ENCODE measurements at regions not wholly inside any gene's neighbourhood (a gene's known extent, or its start where the extent isn't known, plus 50 kb on each side); places are given as distances from the start of the nearest gene placed in this dataset.

DNA sequence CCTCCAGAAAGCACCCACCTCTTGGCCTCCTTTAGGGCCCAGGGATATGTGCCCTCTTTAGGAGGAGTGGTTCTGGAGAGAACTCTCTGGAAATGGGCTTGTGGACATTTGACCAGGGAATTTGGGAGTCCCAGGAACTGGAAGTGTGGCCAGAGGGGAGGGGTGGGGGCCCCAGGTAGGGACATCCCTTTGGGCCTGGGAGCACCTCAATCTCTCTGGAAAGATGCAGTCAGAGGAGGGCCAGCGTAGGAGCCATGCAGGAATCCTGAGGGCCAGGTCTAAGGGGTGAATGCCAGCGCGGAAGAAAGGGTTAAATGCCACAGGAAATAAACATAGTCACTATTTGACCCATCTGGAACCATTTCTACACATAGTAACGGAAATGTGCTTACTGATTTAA, 50.3 kb upstream of the ITGA11 start:
- Histone ChIP-seq H3K9me3 (ENCODE audit: control insufficient read depth in 1 of 2, low read length in 2 of 2) (no peaks in the 10 kb centered on the region), H3K9ac (ENCODE audit: low read depth in 1 of 2, low read length in 2 of 2) (no peak overlapping the region), H3K36me3 (ENCODE audit: control insufficient read depth in 1 of 2, insufficient read depth in 2 of 2, low read length in 2 of 2) (no peaks in the 10 kb centered on the region), H3K4me3 (ENCODE audit: low read depth in 1 of 2, low read length in 2 of 2) (no peak overlapping the region), H3K27me3 (ENCODE audit: control insufficient read depth in 1 of 2, insufficient read depth in 2 of 2, low read length in 2 of 2) (no peaks in the 10 kb centered on the region), H3K27ac (ENCODE audit: low read depth, low read length) (no peak overlapping the region), H3K4me1 (ENCODE audit: control insufficient read depth in 1 of 2, insufficient read depth in 2 of 2, low read length in 2 of 2) (peaks cover 3 to 9% of the 10 kb centered on the region in 2 donors)

DNA sequence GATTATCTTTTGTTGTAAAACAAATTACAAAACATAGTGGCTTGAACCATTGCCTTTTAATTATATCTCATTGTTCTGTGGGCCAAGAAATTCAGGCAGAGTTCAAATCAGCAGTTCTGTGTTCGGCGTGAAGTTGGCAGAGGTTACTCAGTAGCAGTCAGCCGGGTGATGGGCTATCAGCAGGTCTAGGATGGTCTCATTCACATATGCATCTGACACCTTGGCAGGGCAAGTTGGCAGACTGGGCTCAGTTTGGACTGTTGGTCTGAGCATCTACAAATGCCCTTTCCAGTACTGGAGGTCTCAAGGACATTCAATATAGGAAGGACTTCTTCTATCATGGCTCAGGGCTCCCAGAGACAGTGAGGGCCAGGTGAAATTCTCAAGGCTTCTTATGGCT, 51.2 kb upstream of the ITGA11 start:
- no peak overlapping the region for H3K9ac ChIP-seq (ENCODE audit: low read depth in 1 of 2, low read length in 2 of 2)
- no peaks in the 10 kb centered on the region for H3K9me3 ChIP-seq (ENCODE audit: control insufficient read depth in 1 of 2, low read length in 2 of 2)
- peaks cover 3 to 9% of the 10 kb centered on the region in 2 donors for H3K4me1 ChIP-seq (ENCODE audit: control insufficient read depth in 1 of 2, insufficient read depth in 2 of 2, low read length in 2 of 2)
- H3K36me3 ChIP-seq (ENCODE audit: control insufficient read depth in 1 of 2, insufficient read depth in 2 of 2, low read length in 2 of 2): no peaks in the 10 kb centered on the region
- H3K27me3 ChIP-seq (ENCODE audit: control insufficient read depth in 1 of 2, insufficient read depth in 2 of 2, low read length in 2 of 2): no peaks in the 10 kb centered on the region
- H3K4me3 ChIP-seq (ENCODE audit: low read depth in 1 of 2, low read length in 2 of 2): no peak overlapping the region
- H3K27ac ChIP-seq (ENCODE audit: low read depth, low read length): no peak overlapping the region

DNA sequence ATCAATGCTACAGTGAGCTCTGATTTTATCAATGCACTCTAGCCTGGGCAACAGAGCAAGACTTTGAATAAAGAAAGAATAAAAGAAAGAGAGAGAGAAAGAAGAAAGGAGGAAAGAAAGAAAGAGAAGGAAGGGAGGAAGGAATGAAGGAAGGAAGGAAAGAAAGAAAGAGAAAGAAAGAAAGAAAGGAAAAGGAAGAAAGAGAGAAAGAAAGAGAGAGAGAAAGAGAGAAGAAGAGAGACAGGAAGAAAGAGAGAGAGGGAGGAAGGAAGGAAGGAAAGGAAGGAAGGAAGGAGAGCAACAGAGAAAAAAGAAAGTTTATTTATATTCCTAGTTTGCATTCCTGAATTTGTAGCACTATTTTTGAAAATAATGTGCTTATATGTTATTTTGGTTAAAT, 52.3 kb upstream of the ITGA11 start:
- Histone ChIP-seq H3K4me3 (ENCODE audit: low read depth in 1 of 2, low read length in 2 of 2) (no peak overlapping the region), H3K27me3 (ENCODE audit: control insufficient read depth in 1 of 2, insufficient read depth in 2 of 2, low read length in 2 of 2) (no peaks in the 10 kb centered on the region), H3K27ac (ENCODE audit: low read depth, low read length) (no peak overlapping the region)

DNA sequence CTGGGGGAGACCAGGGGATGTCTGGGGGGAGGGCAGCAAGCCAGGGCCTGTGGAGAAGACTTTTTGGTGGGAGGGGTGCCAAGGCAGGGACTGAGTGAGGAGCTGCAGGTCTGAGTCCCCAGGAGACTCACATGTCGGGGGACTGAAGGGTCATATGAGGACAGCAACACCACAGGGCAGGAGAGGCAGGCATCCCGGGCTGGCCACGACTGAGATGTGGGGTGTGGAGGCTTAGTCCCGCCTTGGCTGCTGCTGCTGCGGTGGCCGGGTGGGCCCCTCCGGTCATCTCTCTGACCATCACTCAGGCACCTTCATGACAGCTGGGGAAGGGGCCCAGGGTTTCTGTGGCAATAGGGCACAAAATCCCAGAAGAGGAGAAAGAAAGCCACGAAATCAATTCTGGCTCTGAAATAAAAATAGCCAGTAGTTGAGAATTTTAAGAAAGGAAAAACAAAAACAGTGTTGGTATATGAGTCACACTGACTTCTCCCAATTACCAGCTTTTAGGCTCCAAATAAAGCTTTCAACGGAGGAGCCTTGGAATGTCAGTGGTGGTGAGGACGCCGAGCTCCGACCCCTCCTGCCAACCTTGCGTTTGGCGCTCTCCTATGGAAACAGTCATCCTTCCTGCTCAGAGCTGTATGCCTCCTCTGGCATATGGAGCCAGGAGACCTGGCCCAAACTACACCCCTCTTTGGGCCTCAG, 52.9 kb upstream of the ITGA11 start:
- Histone ChIP-seq H3K27ac (ENCODE audit: low read depth, low read length) (no peak overlapping the region), H3K4me1 (ENCODE audit: control insufficient read depth in 1 of 2, insufficient read depth in 2 of 2, low read length in 2 of 2) (peaks cover 3 to 9% of the 10 kb centered on the region in 2 donors), H3K4me3 (ENCODE audit: low read depth in 1 of 2, low read length in 2 of 2) (no peak overlapping the region), H3K36me3 (ENCODE audit: control insufficient read depth in 1 of 2, insufficient read depth in 2 of 2, low read length in 2 of 2) (no peaks in the 10 kb centered on the region), H3K27me3 (ENCODE audit: control insufficient read depth in 1 of 2, insufficient read depth in 2 of 2, low read length in 2 of 2) (no peaks in the 10 kb centered on the region), H3K9me3 (ENCODE audit: control insufficient read depth in 1 of 2, low read length in 2 of 2) (no peaks in the 10 kb centered on the region), H3K9ac (ENCODE audit: low read depth in 1 of 2, low read length in 2 of 2) (no peak overlapping the region)

More for the DNA sequence above, 52.3 kb upstream of the ITGA11 start:
- H3K36me3 ChIP-seq (ENCODE audit: control insufficient read depth in 1 of 2, insufficient read depth in 2 of 2, low read length in 2 of 2): no peaks in the 10 kb centered on the region
- no peak overlapping the region for H3K9ac ChIP-seq (ENCODE audit: low read depth in 1 of 2, low read length in 2 of 2)
- H3K4me1 ChIP-seq (ENCODE audit: control insufficient read depth in 1 of 2, insufficient read depth in 2 of 2, low read length in 2 of 2): peaks cover 3 to 9% of the 10 kb centered on the region in 2 donors
- H3K9me3 ChIP-seq (ENCODE audit: control insufficient read depth in 1 of 2, low read length in 2 of 2): no peaks in the 10 kb centered on the region

DNA sequence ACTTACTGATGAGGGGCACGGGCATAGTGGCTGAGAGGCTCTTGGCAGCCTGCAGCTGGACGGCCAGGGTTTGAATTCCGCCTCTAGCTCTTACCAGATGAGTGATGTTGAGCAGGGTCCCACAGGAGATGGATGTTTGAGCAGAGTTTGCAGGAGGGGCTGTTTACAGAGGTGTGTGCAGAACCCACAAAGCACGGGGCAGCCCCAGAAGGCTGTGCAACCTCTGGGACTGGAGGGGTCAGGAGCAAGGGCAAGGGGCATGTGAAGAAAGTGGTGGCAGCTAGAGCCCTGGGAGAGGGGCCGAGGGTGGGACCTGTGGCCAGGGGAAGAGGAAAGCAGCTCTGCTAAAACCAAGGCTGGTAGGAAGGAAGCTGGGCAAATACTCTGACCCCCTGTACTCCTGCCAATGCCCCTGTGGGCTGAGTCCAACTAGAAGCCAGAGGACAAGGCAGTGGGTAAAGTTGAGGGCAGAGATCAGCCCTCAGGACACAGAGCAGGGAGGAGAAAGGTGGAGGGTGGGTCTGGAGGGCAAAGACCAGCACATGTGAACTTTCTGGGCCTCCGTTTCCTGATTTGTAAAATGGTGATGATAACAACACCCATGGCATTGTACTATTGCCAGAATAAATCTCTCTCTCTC, 53.9 kb upstream of the ITGA11 start:
- H3K27ac ChIP-seq (ENCODE audit: low read depth, low read length): no peak overlapping the region
- no peaks in the 10 kb centered on the region for H3K27me3 ChIP-seq (ENCODE audit: control insufficient read depth in 1 of 2, insufficient read depth in 2 of 2, low read length in 2 of 2)
- H3K36me3 ChIP-seq (ENCODE audit: control insufficient read depth in 1 of 2, insufficient read depth in 2 of 2, low read length in 2 of 2): no peaks in the 10 kb centered on the region
- H3K9me3 ChIP-seq (ENCODE audit: control insufficient read depth in 1 of 2, low read length in 2 of 2): no peaks in the 10 kb centered on the region
- peaks cover 3 to 9% of the 10 kb centered on the region in 2 donors for H3K4me1 ChIP-seq (ENCODE audit: control insufficient read depth in 1 of 2, insufficient read depth in 2 of 2, low read length in 2 of 2)
- no peak overlapping the region for H3K9ac ChIP-seq (ENCODE audit: low read depth in 1 of 2, low read length in 2 of 2)
- H3K4me3 ChIP-seq (ENCODE audit: low read depth in 1 of 2, low read length in 2 of 2): no peak overlapping the region

DNA sequence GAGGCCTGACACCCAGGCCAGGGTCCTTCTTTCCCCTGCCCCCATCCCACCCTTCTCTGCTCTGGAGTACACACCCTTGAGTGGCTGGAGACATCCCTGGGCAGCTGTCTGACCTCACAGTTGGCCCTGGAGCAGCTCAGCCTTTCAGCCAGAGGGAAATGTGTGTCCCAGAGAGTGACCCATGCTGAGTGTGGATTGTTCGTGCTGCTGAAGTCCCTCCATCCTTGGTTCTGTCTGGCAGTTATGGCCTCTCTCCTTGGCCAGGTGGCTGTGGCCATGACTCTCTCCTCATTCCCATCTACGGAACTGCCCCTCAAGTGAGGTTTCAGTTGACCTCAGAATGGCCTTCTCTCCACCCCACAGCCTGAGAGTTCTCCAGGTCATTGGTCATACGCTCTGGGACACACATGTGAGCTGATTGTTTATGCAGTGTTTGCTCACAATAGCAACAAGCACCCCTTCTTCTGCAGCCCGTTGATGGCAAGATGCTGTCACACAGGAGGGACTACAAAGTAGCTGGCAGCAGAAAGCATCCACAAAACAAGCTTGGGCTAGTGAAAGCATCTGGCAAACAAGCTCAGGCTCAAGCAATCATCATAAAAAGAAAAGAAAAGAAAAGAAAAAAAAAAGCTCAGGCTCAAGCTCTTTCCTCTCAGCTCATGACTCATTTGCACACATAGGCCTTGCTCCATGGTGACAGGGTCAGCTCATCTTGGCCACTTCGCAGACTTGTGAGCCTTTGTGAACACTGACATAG, 55.3 kb upstream of the ITGA11 start:
- H3K9me3 ChIP-seq (ENCODE audit: control insufficient read depth in 1 of 2, low read length in 2 of 2): no peaks in the 10 kb centered on the region
- H3K4me1 ChIP-seq (ENCODE audit: control insufficient read depth in 1 of 2, insufficient read depth in 2 of 2, low read length in 2 of 2): peaks cover 3 to 9% of the 10 kb centered on the region in 2 donors
- no peaks in the 10 kb centered on the region for H3K36me3 ChIP-seq (ENCODE audit: control insufficient read depth in 1 of 2, insufficient read depth in 2 of 2, low read length in 2 of 2)
- H3K4me3 ChIP-seq (ENCODE audit: low read depth in 1 of 2, low read length in 2 of 2): no peak overlapping the region
- no peaks in the 10 kb centered on the region for H3K27me3 ChIP-seq (ENCODE audit: control insufficient read depth in 1 of 2, insufficient read depth in 2 of 2, low read length in 2 of 2)
- H3K9ac ChIP-seq (ENCODE audit: low read depth in 1 of 2, low read length in 2 of 2): no peak overlapping the region
- no peak overlapping the region for H3K27ac ChIP-seq (ENCODE audit: low read depth, low read length)

DNA sequence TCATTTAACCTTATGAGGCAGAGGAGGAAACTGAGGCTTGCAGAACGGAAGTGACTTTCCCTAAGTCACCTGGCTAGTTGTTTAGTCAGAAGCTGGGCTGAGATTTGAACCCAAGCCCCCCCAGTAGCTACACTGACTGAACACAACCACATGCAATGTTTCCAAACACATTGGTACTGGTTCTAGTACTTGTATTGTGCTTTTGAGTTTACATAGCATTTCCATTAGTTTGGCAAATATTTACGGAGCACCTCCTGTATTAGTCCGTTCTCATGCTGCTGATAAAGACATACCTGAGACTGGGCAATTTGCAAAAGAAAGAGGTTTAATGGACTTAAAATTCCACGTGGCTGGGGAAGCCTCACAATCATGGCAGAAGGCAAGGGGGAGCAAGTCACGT, 56.3 kb upstream of the ITGA11 start:
- Histone ChIP-seq H3K9me3 (ENCODE audit: control insufficient read depth in 1 of 2, low read length in 2 of 2) (no peaks in the 10 kb centered on the region), H3K9ac (ENCODE audit: low read depth in 1 of 2, low read length in 2 of 2) (no peak overlapping the region), H3K36me3 (ENCODE audit: control insufficient read depth in 1 of 2, insufficient read depth in 2 of 2, low read length in 2 of 2) (no peaks in the 10 kb centered on the region), H3K4me1 (ENCODE audit: control insufficient read depth in 1 of 2, insufficient read depth in 2 of 2, low read length in 2 of 2) (peaks cover 3 to 9% of the 10 kb centered on the region in 2 donors), H3K27me3 (ENCODE audit: control insufficient read depth in 1 of 2, insufficient read depth in 2 of 2, low read length in 2 of 2) (peaks cover 1 to 6% of the 10 kb centered on the region in 2 donors), H3K4me3 (ENCODE audit: low read depth in 1 of 2, low read length in 2 of 2) (no peak overlapping the region), H3K27ac (ENCODE audit: low read depth, low read length) (no peak overlapping the region)

DNA sequence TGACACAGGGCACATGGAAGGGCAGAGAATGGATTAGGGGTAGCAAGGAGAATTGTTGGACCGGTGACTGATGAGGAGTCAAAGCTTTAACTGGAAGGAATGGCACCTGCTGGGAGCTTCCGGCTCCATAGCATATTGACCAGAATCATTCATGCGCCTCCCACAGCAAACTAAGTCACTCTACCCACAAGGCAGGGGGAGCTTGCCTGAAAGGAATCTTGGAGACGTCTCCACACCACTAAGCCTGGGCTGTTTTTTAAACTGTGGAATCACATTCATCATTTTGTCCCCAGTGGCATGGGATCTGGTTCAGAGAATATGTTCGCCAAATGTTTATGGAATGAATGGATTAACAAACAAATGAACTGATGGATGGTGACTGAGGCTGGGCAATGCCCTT, 57.0 kb upstream of the ITGA11 start:
- Histone ChIP-seq H3K9me3 (ENCODE audit: control insufficient read depth in 1 of 2, low read length in 2 of 2) (no peaks in the 10 kb centered on the region), H3K4me3 (ENCODE audit: low read depth in 1 of 2, low read length in 2 of 2) (no peak overlapping the region), H3K36me3 (ENCODE audit: control insufficient read depth in 1 of 2, insufficient read depth in 2 of 2, low read length in 2 of 2) (no peaks in the 10 kb centered on the region), H3K4me1 (ENCODE audit: control insufficient read depth in 1 of 2, insufficient read depth in 2 of 2, low read length in 2 of 2) (peaks cover 3 to 9% of the 10 kb centered on the region in 2 donors), H3K27me3 (ENCODE audit: control insufficient read depth in 1 of 2, insufficient read depth in 2 of 2, low read length in 2 of 2) (peaks cover 8 to 11% of the 10 kb centered on the region in 2 donors), H3K9ac (ENCODE audit: low read depth in 1 of 2, low read length in 2 of 2) (no peak overlapping the region), H3K27ac (ENCODE audit: low read depth, low read length) (no peak overlapping the region)

DNA sequence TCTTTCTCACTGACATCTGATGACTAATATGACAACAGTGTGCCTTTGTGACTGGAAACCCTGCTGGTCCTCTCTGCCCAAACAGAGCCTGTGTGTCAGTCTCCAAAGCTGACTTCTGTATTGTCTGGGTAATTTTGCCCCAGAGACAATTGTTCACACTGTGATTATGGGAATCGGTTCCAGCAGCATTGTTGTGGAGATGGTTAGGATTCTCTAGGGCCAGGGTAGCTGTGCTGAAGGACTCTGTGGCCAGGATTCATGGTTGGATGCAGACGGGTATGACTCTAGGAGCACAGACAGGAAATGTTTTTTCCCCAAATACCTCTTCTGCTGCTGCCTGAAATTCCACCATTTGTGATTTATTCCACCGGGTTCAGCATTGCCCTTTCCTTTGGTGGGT, 57.5 kb upstream of the ITGA11 start:
- Histone ChIP-seq H3K9me3 (ENCODE audit: control insufficient read depth in 1 of 2, low read length in 2 of 2) (no peaks in the 10 kb centered on the region), H3K27ac (ENCODE audit: low read depth, low read length) (no peak overlapping the region), H3K36me3 (ENCODE audit: control insufficient read depth in 1 of 2, insufficient read depth in 2 of 2, low read length in 2 of 2) (no peaks in the 10 kb centered on the region), H3K4me3 (ENCODE audit: low read depth in 1 of 2, low read length in 2 of 2) (no peak overlapping the region), H3K4me1 (ENCODE audit: control insufficient read depth in 1 of 2, insufficient read depth in 2 of 2, low read length in 2 of 2) (peaks cover 3 to 9% of the 10 kb centered on the region in 2 donors), H3K27me3 (ENCODE audit: control insufficient read depth in 1 of 2, insufficient read depth in 2 of 2, low read length in 2 of 2) (peaks cover 9 to 11% of the 10 kb centered on the region in 2 donors), H3K9ac (ENCODE audit: low read depth in 1 of 2, low read length in 2 of 2) (no peak overlapping the region)

DNA sequence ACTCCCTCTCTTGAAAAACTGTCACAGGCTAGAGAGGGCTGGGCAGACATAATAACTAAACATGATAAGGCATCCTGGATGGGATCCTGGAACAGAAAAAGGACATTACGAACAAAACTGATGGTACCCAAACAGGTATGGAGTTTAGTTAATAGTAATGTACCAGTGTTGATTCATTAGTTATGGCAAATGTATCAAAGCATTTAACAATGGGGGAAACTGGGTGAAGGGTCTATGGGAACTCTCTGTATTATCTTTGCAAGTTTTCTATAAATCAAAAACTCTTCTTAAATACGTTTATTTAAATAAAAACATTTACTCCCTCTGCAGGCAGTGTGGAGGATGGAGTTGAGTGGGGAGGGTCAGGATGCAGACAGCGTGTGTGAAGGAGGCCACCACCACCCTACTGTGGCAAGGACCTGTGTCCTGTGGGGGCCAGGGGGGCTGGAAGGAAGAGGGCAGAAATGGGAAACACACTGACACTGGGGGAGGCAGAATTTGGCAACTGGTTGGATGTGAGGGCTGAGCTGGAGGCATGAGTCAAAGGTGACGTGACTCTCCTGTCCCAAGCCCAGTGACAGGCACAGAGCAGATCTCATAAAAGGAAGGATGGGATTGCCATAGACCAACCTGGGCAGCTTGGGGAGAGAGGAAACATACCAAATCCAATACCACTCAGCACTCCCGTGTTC, 59.6 kb upstream of the ITGA11 start:
- Histone ChIP-seq H3K4me1 (ENCODE audit: control insufficient read depth in 1 of 2, insufficient read depth in 2 of 2, low read length in 2 of 2) (peaks cover 0 to 2% of the 10 kb centered on the region in 2 donors), H3K27ac (ENCODE audit: low read depth, low read length) (no peak overlapping the region), H3K4me3 (ENCODE audit: low read depth in 1 of 2, low read length in 2 of 2) (no peak overlapping the region), H3K27me3 (ENCODE audit: control insufficient read depth in 1 of 2, insufficient read depth in 2 of 2, low read length in 2 of 2) (peaks cover 9 to 11% of the 10 kb centered on the region in 2 donors), H3K9ac (ENCODE audit: low read depth in 1 of 2, low read length in 2 of 2) (no peak overlapping the region), H3K36me3 (ENCODE audit: control insufficient read depth in 1 of 2, insufficient read depth in 2 of 2, low read length in 2 of 2) (no peaks in the 10 kb centered on the region), H3K9me3 (ENCODE audit: control insufficient read depth in 1 of 2, low read length in 2 of 2) (no peaks in the 10 kb centered on the region)
